OCI-LY3 (cell line): ENCODE measurements at regions not wholly inside any gene's neighbourhood (a gene's known extent, or its start where the extent isn't known, plus 50 kb on each side); places are given as distances from the start of the nearest gene placed in this dataset.

ENCODE experiments used
- EZH2phosphoT487 ChIP-seq: fragments of 200-600 bp; shearing (Covaris generic); IDR thresholded peaks from 2 replicates; pipeline ENCODE4 v1.6.1; 2018; ENCODE audit warnings: antibody characterized with exemption, mixed run types, low read depth
- TF ChIP-seq, protein P1 (sequence below): fragments of 200-600, 300-600 bp; sonication (generic); IDR thresholded peaks from 2 replicates; pipeline ENCODE4 v1.5.1; 2014; ENCODE audit warnings: antibody characterized with exemption, low read length, low read depth

DNA sequence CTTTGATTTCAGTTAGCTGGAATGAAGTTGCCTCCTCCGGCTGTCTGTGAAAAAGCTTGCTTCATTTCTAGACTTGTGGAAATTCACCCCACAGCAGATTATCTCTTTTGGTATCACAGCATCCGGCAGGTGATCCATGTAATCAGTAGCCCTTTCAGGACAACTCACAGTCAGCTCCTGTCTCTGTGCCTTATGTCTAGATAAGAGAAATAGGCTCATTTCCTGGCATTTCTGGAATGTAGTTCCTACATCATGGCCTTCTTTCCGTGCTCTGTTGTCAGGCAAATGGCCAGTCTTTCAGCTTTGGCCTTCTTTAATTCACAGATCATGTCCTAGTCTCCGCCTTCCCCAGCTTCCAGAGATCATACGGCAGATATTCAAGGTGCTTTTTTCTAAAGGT is 455.4 kb downstream of the NUP35 start:
- TF ChIP-seq, protein P1, sequence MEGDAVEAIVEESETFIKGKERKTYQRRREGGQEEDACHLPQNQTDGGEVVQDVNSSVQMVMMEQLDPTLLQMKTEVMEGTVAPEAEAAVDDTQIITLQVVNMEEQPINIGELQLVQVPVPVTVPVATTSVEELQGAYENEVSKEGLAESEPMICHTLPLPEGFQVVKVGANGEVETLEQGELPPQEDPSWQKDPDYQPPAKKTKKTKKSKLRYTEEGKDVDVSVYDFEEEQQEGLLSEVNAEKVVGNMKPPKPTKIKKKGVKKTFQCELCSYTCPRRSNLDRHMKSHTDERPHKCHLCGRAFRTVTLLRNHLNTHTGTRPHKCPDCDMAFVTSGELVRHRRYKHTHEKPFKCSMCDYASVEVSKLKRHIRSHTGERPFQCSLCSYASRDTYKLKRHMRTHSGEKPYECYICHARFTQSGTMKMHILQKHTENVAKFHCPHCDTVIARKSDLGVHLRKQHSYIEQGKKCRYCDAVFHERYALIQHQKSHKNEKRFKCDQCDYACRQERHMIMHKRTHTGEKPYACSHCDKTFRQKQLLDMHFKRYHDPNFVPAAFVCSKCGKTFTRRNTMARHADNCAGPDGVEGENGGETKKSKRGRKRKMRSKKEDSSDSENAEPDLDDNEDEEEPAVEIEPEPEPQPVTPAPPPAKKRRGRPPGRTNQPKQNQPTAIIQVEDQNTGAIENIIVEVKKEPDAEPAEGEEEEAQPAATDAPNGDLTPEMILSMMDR = no peak
- no peak for TF ChIP-seq EZH2phosphoT487
